Astrocyte (in vitro differentiated cells and primary cell): ENCODE measurements at regions not wholly inside any gene's neighbourhood (a gene's known extent, or its start where the extent isn't known, plus 50 kb on each side); places are given as distances from the start of the nearest gene placed in this dataset.
"Not testable (repeated sequence)": the region's sequence is repeated elsewhere in the genome, so short reads cannot be mapped to it uniquely, and the experiment has no call there.

Source experiments
- EZH2 ChIP-seq: IDR thresholded peaks from 2 replicates; pipeline ENCODE4 v1.6.1; 2012; ENCODE audit warnings: mild to moderate bottlenecking, low read length, inconsistent platforms; ENCODE audit not compliant: insufficient read depth
- TF ChIP-seq, protein P1 (sequence below): IDR thresholded peaks from 2 replicates; pipeline ENCODE4 v1.5.1; 2011; ENCODE audit warnings: low read depth, mild to moderate bottlenecking, inconsistent platforms, low read length, moderate library complexity; ENCODE audit not compliant: insufficient read depth

DNA sequence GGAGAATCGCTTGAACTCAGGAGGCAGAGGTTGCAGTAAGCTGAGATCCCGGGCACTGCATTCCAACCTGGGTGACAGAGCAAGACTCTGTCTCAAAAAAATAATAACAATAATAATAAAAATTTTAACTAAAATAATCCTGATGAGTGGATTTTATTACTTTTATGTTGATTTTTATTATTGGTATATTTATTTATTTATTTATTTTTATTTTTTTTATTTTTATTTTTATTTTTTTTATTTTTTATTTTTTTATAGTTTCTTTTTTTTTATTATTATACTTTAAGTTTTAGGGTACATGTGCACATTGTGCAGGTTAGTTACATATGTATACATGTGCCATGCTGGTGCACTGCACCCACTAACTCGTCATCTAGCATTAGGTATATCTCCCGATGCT is 90.6 kb upstream of the CLNK start:
- TF ChIP-seq, protein P1, sequence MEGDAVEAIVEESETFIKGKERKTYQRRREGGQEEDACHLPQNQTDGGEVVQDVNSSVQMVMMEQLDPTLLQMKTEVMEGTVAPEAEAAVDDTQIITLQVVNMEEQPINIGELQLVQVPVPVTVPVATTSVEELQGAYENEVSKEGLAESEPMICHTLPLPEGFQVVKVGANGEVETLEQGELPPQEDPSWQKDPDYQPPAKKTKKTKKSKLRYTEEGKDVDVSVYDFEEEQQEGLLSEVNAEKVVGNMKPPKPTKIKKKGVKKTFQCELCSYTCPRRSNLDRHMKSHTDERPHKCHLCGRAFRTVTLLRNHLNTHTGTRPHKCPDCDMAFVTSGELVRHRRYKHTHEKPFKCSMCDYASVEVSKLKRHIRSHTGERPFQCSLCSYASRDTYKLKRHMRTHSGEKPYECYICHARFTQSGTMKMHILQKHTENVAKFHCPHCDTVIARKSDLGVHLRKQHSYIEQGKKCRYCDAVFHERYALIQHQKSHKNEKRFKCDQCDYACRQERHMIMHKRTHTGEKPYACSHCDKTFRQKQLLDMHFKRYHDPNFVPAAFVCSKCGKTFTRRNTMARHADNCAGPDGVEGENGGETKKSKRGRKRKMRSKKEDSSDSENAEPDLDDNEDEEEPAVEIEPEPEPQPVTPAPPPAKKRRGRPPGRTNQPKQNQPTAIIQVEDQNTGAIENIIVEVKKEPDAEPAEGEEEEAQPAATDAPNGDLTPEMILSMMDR = not testable (repeated sequence)
- TF ChIP-seq EZH2 = not testable (repeated sequence)
